HG02798 (cell line): ENCODE measurements at regions not wholly inside any gene's neighbourhood (a gene's known extent, or its start where the extent isn't known, plus 50 kb on each side); places are given as distances from the start of the nearest gene placed in this dataset.

Source experiments
- ATAC-seq: cut with Tn5 transposase; IDR thresholded peaks from one replicate; pipeline ENCODE4 v1.9.1; 2021; ENCODE audit warnings: mild to moderate bottlenecking; ENCODE audit not compliant: unreplicated experiment, poor library complexity

GRCh38 chr9:81490605-81491331 is 198.6 kb downstream of the TLE1 start:
- no peak for ATAC-seq

GRCh38 chr9:81489046-81489445 is 200.3 kb downstream of the TLE1 start:
- no peak for ATAC-seq

DNA sequence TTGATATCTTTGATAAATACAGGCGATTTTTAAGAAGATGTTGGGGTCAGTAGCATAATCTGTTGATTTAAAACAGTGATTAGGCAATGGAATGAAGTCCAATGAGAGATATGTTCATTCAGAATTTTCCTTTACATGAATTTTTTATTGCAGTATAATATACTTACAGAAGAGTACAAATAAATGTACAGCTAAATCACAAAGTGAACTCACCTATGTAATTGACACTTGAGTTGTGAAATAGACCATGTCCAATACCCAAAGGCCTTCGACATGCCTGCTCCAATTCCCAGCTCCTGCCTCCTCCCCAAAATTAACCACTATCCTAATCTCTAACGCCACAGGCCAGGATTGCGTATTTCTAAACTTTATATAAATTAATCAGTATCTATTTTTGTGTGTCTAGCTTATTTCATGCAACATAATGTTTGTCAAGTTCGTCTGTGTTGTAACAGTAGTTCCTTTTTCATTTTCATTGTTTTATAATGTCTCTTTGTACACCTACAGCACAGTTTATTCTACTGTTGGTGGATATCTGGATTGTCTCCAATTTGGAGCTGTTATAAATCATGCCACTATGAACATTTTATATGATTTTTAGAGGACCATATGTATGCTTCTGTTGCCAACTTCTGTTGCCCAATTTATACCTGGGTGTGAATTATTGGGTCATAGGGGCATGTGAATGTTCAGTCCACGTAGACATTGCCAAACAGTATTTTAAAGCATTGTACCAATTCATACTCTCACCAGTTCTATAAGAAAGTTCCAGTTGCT is 208.3 kb downstream of the TLE1 start:
- no peak for ATAC-seq

- ATAC-seq: no peak
These were observed 209.8 kb downstream of the TLE1 start for GRCh38 chr9:81479573-81479972.

- no peak for ATAC-seq
These were observed 211.7 kb downstream of the TLE1 start for GRCh38 chr9:81477669-81478068.

DNA sequence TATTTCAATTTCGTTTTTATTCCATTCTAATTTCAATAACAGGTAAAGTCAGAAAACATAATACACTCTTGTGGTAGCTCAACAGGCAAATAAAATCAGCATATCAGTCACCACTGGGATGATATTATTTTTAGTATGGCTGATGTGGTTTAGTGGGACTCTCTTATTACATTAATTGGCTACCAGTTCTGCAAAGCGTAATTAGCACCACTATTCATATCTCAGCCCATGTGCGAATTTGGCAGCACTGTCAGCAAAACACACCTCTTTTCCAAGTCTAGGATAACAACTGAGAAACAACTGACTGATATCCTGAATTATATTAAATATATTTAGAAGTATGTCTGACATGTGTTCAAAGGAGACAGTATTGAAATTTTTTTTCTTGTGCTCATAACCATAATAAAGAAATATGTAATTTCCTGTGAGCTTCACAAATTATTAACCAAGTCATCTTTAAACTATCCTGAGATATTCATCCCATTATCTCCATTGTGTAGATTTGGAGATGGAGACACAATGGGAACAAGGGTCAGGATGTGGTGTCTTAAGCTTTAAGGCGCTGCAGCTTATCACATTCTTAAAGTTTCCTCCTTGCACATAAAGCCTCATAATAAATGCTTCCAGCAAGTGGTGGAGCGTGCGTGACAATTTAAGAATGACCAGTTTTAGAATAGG is 212.4 kb downstream of the TLE1 start:
- no peak for ATAC-seq

- no peak for ATAC-seq
These were observed 214.6 kb downstream of the TLE1 start for GRCh38 chr9:81474792-81475191.

- ATAC-seq: no peak
These were observed 215.2 kb downstream of the TLE1 start for GRCh38 chr9:81474125-81474524.

- ATAC-seq: no peak
These were observed 215.6 kb downstream of the TLE1 start for GRCh38 chr9:81473708-81474107.

GRCh38 chr9:81473206-81473605 is 216.1 kb downstream of the TLE1 start:
- ATAC-seq: no peak

GRCh38 chr9:81472701-81473100 is 216.6 kb downstream of the TLE1 start:
- no peak for ATAC-seq

- no peak for ATAC-seq
These were observed 218.5 kb downstream of the TLE1 start for GRCh38 chr9:81470864-81471263.

GRCh38 chr9:81468084-81468595 is 221.2 kb downstream of the TLE1 start:
- no peak for ATAC-seq

GRCh38 chr9:81466981-81467380 is 222.4 kb downstream of the TLE1 start:
- no peak for ATAC-seq

DNA sequence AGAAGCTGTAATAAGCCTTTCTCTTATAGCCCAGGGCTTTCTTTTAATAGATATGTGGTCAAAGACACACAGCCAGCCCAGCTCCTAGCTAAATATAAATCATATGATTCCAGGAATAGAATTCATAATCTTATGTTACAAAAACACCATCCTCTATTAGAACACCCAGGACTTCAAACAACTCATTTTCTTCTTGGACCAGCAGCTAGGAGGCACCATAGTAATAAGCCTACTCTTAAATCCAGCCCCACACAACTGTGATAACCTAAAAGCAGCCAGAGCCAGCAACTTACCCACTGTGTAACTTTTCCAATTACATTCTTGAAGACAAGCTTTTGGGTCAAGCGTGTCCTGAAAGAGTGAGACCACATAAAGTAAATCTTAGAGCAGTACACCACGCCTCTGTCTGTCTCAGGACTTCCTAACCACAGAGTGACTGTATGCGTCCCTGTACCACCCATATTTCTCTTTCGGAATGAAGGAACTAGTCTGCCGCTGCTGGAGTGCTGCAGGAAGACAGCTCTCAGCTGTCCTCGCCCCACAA is 223.8 kb downstream of the TLE1 start:
- ATAC-seq: no peak

GRCh38 chr9:81462801-81463200 is 226.5 kb downstream of the TLE1 start:
- ATAC-seq: no peak

DNA sequence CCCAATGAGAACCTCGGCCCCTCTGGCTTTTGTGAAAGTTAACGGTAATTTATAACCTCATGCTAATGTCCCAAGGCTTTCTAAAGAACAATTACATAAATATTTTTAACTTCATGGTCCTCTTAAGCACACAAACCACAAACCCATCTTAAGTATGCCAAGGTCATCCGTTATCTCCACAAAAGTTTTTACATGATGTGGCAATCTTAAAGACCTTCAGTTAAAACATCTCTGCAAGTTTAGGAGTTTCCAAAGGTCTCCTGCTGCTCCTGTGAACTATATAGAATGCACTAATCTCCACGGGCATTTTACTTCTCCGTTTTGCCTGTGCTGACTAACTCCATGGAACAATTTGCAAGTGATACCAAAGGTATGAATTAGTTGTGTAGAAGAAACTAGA is 228.2 kb downstream of the TLE1 start:
- no peak for ATAC-seq

- no peak for ATAC-seq
These were observed 228.7 kb downstream of the TLE1 start for GRCh38 chr9:81460693-81461092.

DNA sequence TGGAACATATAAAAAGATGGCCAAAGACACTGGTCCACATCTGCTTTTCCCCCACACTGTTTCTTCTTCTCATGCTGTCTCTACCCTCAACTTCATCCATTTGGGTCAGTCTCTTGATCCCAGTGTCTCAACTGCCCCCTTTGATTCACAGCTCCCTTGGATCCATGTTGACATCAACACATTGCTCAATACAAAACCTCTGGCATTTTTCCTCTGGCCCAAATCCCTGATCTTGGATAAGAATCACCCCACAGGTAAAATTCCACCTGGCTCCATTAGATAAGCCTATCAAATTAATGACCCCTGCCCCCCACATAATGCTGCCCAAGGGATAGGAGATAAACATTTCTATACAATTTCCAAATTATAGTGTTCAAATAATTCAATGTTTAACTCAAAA is 229.8 kb downstream of the TLE1 start:
- ATAC-seq: no peak

DNA sequence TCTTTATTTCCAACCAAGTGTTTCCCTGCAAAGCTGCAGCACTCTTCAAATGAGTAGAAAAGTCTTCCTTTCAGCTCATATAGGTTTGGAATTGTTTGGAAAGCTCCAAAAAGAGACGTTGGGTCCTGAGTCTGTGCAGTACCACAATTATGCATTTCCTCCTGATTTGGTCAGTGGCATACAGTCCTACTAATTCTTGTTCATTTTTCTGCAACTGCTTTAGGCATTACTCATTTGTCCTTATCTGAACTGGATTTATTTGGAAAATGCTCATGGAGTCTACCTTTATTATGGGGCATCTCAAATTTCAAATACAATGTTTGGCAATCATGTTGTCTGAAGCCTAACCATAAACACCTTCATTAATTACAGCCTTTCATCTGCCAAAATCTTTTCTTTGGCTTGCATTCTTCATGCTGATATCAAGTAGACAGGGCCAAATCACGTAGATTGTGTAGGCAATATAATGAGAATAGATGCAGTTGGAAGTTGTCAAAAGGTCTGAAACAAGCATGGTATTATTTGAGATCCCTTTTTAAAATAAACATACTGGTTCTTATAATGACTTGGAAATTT is 232.8 kb downstream of the TLE1 start:
- ATAC-seq: no peak
